GM12873 (cell line): ENCODE measurements at regions not wholly inside any gene's neighbourhood (a gene's known extent, or its start where the extent isn't known, plus 50 kb on each side); places are given as distances from the start of the nearest gene placed in this dataset.

Experiments used
- TF ChIP-seq, protein P1 (sequence below): IDR thresholded peaks from 2 replicates; pipeline ENCODE4 v1.5.1; 2012; ENCODE audit warnings: low read depth, mild to moderate bottlenecking, moderate library complexity, low read length, control low read depth; ENCODE audit not compliant: insufficient read depth; ENCODE audit errors: missing control alignments

DNA sequence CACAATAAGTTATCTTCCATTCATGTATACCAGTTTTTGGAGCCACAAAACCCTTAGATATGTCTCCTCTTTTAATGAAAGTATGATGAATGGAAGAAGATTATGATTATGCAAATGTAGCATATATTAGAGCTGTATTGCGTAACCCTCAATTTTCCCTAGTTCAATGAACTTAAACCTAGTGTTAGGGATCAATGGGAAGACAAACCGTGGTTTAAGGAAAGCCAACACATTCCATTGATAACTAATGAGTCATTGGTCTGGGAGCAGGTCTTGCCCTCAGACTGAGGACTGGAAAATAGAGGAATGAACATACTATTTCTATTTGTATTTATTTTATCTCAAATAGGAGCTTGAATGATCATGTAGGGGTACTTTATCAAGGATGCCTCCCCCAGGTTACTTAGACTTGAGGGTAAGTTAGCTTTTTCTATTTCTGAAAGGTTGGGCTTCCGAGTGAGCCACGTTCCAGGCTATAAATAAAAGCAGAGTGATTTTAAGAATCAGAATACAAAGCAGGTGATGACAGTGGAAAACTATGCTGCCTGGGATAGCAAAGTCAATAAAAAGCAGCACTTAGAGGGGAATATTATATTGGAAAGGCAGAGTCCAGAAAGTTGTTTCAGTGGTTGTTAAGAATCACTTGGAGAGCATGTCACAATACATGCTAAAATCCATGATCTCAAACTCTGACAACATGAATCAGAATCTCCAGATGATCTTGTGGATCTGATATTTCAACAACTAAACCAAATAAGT, 356.0 kb downstream of the ADAM29 start:
- TF ChIP-seq, protein P1, sequence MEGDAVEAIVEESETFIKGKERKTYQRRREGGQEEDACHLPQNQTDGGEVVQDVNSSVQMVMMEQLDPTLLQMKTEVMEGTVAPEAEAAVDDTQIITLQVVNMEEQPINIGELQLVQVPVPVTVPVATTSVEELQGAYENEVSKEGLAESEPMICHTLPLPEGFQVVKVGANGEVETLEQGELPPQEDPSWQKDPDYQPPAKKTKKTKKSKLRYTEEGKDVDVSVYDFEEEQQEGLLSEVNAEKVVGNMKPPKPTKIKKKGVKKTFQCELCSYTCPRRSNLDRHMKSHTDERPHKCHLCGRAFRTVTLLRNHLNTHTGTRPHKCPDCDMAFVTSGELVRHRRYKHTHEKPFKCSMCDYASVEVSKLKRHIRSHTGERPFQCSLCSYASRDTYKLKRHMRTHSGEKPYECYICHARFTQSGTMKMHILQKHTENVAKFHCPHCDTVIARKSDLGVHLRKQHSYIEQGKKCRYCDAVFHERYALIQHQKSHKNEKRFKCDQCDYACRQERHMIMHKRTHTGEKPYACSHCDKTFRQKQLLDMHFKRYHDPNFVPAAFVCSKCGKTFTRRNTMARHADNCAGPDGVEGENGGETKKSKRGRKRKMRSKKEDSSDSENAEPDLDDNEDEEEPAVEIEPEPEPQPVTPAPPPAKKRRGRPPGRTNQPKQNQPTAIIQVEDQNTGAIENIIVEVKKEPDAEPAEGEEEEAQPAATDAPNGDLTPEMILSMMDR, result no peak

DNA sequence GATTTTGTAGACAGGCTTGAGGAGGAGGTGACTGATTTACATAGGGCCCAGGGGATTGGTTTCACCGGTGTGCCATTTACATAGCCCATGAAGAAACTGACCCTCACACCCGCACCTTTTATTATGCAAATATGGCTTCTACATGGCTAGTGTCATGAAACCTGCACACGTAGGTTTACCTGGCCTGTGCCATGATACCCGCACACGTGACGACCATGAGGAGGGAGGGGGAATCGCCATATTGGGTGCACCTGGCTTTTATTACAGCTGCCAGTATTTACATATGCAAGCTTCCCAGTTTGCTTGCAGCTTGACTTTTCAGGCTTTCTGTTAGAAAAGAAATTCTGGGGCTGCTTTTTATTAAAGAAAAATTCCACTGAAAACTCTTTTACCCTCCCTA, 359.7 kb downstream of the ADAM29 start:
- TF ChIP-seq, protein P1, result no peak

DNA sequence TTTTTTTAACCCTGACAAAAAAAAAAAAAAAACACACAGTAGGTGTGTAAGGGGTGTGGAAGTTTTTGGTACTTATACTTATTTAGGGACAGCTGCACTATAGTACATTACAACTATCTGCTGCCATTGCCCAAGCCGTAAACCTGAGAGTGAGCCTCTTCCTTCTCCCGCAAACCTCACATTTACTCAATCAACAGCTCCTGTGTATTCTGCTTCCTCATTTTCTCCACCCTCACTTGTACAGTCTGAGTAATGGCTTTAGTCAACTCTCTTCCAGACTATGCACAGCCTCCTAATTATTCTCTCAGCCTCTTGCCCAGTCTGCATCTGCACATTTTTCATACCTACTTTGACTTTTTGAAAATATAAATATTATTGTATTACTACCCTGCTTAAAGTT, 362.0 kb downstream of the ADAM29 start:
- TF ChIP-seq, protein P1, result no peak

DNA sequence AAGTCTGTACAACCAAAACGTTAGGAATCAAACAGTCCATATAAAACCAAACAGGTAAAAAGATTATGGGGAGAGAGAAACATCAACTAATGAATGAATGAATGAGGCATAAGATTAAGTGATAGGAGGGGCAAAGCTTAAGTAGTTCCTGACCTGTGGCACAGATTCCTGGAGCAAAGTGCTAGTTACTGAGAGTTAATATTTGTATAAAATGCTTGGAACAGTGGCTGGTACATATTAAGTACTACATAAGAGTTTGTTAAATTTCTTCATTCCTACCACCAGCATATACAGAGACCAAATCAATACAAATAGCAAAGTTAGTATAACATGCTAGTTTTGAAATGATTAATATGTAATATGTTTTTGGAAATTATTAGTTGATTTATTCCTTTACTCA, 363.7 kb downstream of the ADAM29 start:
- TF ChIP-seq, protein P1, result no peak

DNA sequence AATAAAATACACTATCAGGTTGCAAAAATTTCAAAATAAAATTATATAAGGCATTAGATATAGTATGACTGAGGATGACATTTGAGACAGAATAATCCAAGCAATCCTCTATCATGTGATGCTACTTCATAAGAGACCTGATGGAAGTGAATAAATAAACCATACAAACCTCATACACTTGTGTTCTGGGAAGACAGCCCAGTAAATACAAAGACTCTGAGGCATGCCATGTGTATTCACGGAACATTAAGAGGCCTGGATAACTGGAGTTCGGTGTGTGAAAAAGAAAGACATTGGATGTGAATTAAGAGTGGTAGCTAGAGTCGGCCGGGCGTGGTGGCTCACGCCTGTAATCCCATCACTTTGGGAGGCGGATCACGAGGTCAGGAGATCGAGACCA, 364.2 kb downstream of the ADAM29 start:
- TF ChIP-seq, protein P1, result no peak

DNA sequence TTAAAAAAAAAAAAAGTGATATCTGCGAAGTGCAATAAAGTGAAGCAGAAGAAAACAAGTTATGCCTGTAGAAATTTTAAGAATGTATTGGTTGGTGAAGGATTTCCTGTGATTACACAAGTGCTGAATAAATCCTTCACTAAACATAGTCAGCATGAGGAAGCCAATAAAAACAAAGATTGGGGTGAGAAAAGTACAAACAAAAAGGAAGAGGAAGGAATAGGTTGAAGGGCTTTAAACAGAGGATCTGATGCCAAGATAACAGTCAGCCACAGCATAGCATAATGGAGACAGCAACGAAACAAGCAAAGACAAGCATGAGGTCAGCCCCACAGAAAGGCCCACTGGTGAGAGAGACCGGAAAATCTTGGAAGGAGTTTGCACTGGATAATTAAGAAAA, 372.2 kb downstream of the ADAM29 start:
- TF ChIP-seq, protein P1, result no peak

DNA sequence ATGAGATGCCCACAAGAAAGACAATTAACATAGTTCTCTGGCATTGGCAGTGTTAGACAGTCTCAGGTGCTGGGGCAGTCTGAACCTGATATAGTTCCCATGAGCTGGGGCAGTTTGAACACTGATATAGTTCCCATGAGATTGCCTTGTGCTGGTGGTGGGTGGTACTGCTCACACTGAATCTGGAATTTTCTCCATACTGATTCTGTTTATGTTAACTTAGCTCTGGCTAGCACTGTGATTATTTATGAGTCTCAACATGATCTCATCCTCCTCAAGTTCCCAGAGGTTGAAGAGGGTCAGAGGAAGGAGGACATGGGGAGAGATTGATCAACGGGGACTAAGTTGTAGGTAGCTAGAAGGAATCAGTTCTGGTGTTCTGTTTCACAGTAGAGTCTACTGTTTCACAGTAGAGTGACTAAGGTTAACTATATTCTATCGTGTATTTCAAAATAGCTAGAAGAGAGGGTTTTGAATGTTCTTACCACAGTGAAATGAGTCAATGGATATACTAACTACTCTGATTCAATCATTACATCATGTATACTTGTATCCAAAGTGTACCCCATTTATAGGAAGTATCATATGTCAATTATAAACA, 379.9 kb downstream of the ADAM29 start:
- TF ChIP-seq, protein P1, result no peak
